ENCODE measurements at regions not wholly inside any gene's neighbourhood (a gene's known extent, or its start where the extent isn't known, plus 50 kb on each side); places are given as distances from the start of the nearest gene placed in this dataset.

DNA sequence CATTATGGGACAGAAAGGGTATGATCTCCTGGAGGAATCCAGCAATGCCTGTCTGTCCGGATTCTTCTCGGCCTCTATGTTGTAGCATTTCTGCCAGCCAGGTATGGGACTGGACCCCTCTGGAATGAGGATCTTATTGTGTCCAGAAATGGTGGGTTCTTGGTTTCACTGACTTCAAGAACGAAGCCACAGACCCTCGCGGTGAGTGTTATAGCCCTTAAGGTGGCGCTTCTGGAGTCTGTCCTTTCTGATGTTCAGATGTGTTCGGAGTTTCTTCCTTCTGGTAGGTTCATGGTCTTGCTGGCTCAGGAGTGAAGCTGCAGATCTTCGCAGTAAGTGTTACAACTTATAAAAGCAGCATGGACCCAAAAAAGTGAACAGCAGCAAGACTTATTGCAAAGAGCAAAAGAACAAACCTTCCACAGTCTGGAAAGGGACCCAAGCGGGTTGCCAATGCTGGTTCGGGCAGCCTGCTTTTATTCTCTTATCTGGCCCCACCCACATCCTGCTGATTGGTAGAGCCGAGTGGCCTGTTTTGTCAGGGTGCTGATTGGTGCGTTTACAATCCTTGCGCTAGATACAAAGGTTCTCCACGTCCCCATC lies 62.3 kb upstream of the IER3 start:
- H3K4me3 ChIP-seq (ENCODE audit: low read depth, low read length) = no peak overlapping the region
- no peak for DNase-seq (ENCODE audit: low read depth)
- no peak for TF ChIP-seq CTCF (IDR thresholded peaks at IDR 0.05; ENCODE audit: insufficient read depth, low read depth, low read length, missing control alignments)

DNA sequence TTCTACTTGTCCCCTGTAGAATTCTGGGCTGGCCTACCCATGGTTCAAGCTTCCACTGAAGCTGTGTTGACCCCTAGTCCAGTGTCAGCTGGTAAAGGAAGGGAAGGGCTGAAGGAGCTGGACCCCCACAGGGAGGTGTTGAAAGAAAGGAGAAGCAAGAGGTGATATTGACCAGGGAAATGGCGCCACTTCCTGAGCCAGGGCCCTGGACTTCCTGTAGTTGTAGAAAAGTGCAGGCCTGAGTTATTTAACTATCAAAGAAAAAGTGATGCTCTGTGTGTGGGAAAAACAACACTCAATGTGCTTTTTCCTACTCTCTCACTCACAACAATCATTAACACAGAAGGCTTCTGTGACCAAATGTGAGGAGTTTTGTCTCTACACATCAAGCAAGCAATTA lies 60.0 kb upstream of the IER3 start:
- H3K4me3 ChIP-seq (ENCODE audit: low read depth, low read length) = no peak overlapping the region
- no peak for DNase-seq (ENCODE audit: low read depth)
- no peak for TF ChIP-seq CTCF (IDR thresholded peaks at IDR 0.05; ENCODE audit: insufficient read depth, low read depth, low read length, missing control alignments)

DNA sequence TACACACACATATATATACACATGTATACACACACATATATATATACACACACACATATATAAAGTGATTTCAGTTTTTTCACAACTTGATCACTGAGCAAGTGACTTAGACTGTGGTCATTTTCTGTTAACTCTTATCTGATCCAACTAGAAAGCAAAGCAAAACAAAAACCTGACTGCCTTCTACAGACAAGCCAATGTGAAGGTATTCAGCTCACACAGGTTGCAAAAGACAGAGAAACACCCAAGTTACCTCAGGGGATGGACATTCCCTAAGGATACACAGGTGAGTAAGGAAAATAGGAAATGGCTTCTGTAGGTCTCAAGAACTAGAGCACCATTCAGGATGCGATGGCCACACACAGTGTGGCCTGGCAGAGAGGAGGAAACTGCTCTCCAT lies 58.4 kb upstream of the IER3 start:
- DNase-seq (ENCODE audit: low read depth) = no peak
- no peak for TF ChIP-seq CTCF (IDR thresholded peaks at IDR 0.05; ENCODE audit: insufficient read depth, low read depth, low read length, missing control alignments)
- H3K4me3 ChIP-seq (ENCODE audit: low read depth, low read length) = no peak overlapping the region

- no peak for TF ChIP-seq CTCF (IDR thresholded peaks at IDR 0.05; ENCODE audit: insufficient read depth, low read depth, low read length, missing control alignments)
- no peak overlapping the region for H3K4me3 ChIP-seq (ENCODE audit: low read depth, low read length)
- no peak for DNase-seq (ENCODE audit: low read depth)
Measured at GRCh38 chr6:30801950-30802349, 57.6 kb upstream of the IER3 start.

DNA sequence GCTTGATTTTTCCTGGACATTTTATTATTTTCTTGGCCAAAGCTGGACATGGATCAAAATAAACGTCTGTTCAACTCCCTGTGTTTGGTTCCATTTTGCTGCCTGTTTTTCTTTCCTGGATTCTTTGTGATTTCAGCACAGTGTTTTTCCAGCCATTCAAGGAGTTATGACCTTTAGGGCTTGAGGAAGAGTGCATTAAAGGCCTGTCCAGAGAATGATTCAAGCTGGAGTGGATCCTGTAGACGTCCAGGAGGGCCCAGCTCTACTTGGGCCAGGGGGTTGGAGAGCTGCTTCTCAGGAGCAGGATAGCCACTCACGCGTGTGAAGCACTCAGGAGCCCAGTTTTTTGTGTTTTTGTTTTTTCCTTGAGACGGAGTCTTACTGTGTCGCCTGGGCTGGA lies 56.5 kb upstream of the IER3 start:
- DNase-seq (ENCODE audit: low read depth) = no peak
- TF ChIP-seq CTCF (IDR thresholded peaks at IDR 0.05; ENCODE audit: insufficient read depth, low read depth, low read length, missing control alignments) = no peak

GRCh38 chr6:30799210-30799609 lies 54.9 kb upstream of the IER3 start:
- no peak for TF ChIP-seq CTCF (IDR thresholded peaks at IDR 0.05; ENCODE audit: insufficient read depth, low read depth, low read length, missing control alignments)
- DNase-seq (ENCODE audit: low read depth) = no peak

More for the DNA sequence above, 56.5 kb upstream of the IER3 start:
- no peak overlapping the region for H3K4me3 ChIP-seq (ENCODE audit: low read depth, low read length)

DNA sequence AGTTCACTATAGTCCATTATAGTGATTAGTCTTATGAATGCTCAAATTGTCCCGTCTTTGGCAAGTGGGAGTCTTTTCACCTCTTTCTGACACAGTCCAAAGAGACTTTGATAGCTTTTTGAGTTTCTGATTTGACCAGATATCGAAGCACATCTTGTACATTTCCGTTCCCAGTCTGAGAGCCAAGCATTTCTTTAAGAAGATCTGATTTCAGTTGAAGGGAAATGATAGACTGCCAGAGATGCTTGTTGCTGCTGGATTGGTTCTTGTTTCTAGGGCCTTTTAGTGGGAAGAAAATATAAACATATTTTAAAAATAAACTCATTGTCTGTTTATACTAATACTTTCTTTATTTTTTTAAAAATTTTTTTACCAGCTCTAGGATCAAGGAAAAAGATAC lies 54.1 kb upstream of the IER3 start:
- H3K4me3 ChIP-seq (ENCODE audit: low read depth, low read length) = no peak overlapping the region
- TF ChIP-seq CTCF (IDR thresholded peaks at IDR 0.05; ENCODE audit: insufficient read depth, low read depth, low read length, missing control alignments) = no peak
- DNase-seq (ENCODE audit: low read depth) = no peak

More at GRCh38 chr6:30799210-30799609, 54.9 kb upstream of the IER3 start:
- H3K4me3 ChIP-seq (ENCODE audit: low read depth, low read length) = no peak overlapping the region
